Ishikawa (cell line): ENCODE measurements at regions not wholly inside any gene's neighbourhood (a gene's known extent, or its start where the extent isn't known, plus 50 kb on each side); places are given as distances from the start of the nearest gene placed in this dataset.

Experiments
- CEBPB ChIP-seq: IDR thresholded peaks from 2 replicates; pipeline ENCODE4 v1.6.1; 2012
- CREB1 ChIP-seq: IDR thresholded peaks from 2 replicates; pipeline ENCODE4 v1.6.1; 2012; ENCODE audit warnings: low read depth
- EGR1 ChIP-seq: IDR thresholded peaks from 2 replicates; pipeline ENCODE4 v1.6.1; 2012
- EP300 ChIP-seq: IDR thresholded peaks from 2 replicates; pipeline ENCODE4 v1.6.1; 2012; ENCODE audit warnings: borderline replicate concordance
- FOXM1 ChIP-seq: IDR thresholded peaks from 2 replicates; pipeline ENCODE4 v1.6.1; 2012; ENCODE audit warnings: low read depth, borderline replicate concordance
- MAX ChIP-seq: IDR thresholded peaks from 2 replicates; pipeline ENCODE4 v1.6.1; 2012
- NFIC ChIP-seq: IDR thresholded peaks from 2 replicates; pipeline ENCODE4 v1.6.1; 2012
- RAD21 ChIP-seq: IDR thresholded peaks from 2 replicates; pipeline ENCODE4 v1.6.1; 2012; ENCODE audit warnings: low read depth
- REST ChIP-seq: IDR thresholded peaks from 2 replicates; pipeline ENCODE4 v1.6.1; 2012; ENCODE audit warnings: low read depth, mild to moderate bottlenecking
- TAF1 ChIP-seq: IDR thresholded peaks from 2 replicates; pipeline ENCODE4 v1.6.1; 2012; ENCODE audit warnings: low read depth, mild to moderate bottlenecking
- TCF12 ChIP-seq: IDR thresholded peaks from 2 replicates; pipeline ENCODE4 v1.6.1; 2012; ENCODE audit warnings: low read depth
- TEAD4 ChIP-seq: IDR thresholded peaks from 2 replicates; pipeline ENCODE4 v1.6.1; 2012
- YY1 ChIP-seq: IDR thresholded peaks from 2 replicates; pipeline ENCODE4 v1.6.1; 2012; ENCODE audit warnings: low read depth
- ZBTB7A ChIP-seq: IDR thresholded peaks from 2 replicates; pipeline ENCODE4 v1.6.1; 2012; ENCODE audit warnings: low read depth
- TF ChIP-seq, protein P1 (sequence below): IDR thresholded peaks from 2 replicates; pipeline ENCODE4 v1.6.1; 2012

- TF ChIP-seq TEAD4: no peak
- TF ChIP-seq REST: no peak
- TF ChIP-seq CEBPB: no peak
- no peak for TF ChIP-seq TCF12
- no peak for TF ChIP-seq EP300
- TF ChIP-seq MAX: no peak
- TF ChIP-seq RAD21: no peak
- no peak for TF ChIP-seq TAF1
- TF ChIP-seq NFIC: no peak
- no peak for TF ChIP-seq EGR1
- no peak for TF ChIP-seq CREB1
- no peak for TF ChIP-seq ZBTB7A
Measured at GRCh38 chr3:89954137-89954536, 846.7 kb downstream of the EPHA3 start.

DNA sequence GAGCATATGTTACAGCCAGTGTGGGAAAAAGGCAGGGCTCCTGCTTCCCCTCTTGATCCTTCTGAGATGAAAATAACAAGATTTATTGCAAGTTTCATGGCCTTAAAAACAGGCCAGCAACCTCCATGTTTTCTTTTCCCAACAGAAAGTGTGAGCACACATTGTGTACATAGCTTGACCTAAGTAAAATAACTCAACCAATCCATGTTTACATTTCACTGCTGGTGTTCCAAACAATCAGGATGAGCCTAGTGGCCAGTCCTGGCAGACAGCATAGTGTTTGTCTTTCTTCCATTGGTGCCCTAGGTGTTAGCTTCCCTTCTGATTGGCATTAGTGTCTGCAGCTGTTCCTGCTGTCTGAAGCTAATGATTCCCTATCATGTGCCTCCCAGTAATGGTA is 847.7 kb downstream of the EPHA3 start:
- TF ChIP-seq CREB1 (no peak), REST (no peak), TCF12 (no peak), FOXM1 (no peak), EGR1 (no peak), TAF1 (no peak), NFIC (no peak), YY1 (no peak), RAD21 (no peak), EP300 (no peak), MAX (no peak), CEBPB (no peak), TEAD4 (no peak), ZBTB7A (no peak)
- TF ChIP-seq, protein P1, sequence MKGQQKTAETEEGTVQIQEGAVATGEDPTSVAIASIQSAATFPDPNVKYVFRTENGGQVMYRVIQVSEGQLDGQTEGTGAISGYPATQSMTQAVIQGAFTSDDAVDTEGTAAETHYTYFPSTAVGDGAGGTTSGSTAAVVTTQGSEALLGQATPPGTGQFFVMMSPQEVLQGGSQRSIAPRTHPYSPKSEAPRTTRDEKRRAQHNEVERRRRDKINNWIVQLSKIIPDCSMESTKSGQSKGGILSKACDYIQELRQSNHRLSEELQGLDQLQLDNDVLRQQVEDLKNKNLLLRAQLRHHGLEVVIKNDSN: no peak

DNA sequence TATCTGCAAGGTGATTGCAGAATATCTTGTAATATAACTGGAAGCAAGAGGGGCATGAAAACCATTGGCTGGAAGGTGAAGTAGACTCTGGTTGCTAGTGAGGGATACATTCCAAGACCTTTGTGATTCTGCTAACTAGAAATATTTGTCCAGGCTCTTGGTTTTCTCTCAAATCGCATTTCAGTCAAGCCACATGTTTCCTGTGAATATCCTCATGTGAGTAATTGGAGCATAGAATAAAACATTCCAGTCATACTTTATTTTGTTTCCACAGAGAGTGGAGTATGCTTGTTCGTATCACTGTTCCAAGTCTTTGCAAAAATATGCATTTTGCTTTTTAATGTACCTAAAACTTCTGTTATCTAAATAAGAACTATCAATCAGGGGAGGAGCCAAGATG is 850.0 kb downstream of the EPHA3 start:
- TF ChIP-seq REST: no peak
- no peak for TF ChIP-seq ZBTB7A
- no peak for TF ChIP-seq EP300
- TF ChIP-seq, protein P1: no peak
- no peak for TF ChIP-seq TCF12
- no peak for TF ChIP-seq TEAD4
- TF ChIP-seq TAF1: no peak
- no peak for TF ChIP-seq FOXM1
- no peak for TF ChIP-seq CEBPB
- no peak for TF ChIP-seq RAD21
- no peak for TF ChIP-seq NFIC
- no peak for TF ChIP-seq EGR1
- no peak for TF ChIP-seq MAX
- TF ChIP-seq CREB1: no peak

DNA sequence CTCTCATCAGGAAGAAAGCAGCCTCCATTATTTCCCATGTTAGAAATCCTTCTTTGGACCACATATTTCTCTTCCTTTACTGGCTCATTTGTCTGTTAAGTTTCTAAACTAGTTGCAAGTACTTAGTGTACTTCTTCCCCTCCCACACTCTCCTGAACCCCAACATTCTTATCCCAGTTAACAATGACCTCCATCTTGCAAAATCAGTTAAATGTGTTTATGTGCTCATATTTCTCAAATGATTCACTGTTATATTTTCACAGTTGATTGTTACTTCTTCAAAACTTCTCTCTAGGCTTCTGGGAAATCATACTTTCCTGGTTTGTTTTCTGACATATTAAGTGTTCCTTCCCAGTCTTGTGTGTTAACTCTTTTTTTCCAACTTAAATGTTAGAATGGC is 856.9 kb downstream of the EPHA3 start:
- TF ChIP-seq REST: no peak
- TF ChIP-seq YY1: no peak
- TF ChIP-seq EGR1: no peak
- TF ChIP-seq CEBPB: no peak
- TF ChIP-seq MAX: no peak
- no peak for TF ChIP-seq EP300
- TF ChIP-seq TAF1: no peak
- no peak for TF ChIP-seq TEAD4
- TF ChIP-seq RAD21: no peak
- no peak for TF ChIP-seq ZBTB7A
- no peak for TF ChIP-seq TCF12
- TF ChIP-seq CREB1: no peak
- TF ChIP-seq, protein P1: no peak
- no peak for TF ChIP-seq NFIC
- no peak for TF ChIP-seq FOXM1
